GM12865 (cell line): ENCODE measurements at regions not wholly inside any gene's neighbourhood (a gene's known extent, or its start where the extent isn't known, plus 50 kb on each side); places are given as distances from the start of the nearest gene placed in this dataset.

Experiments used
- DNase-seq: peaks from one replicate; pipeline ENCODE4 v3.0.0; 2010; ENCODE audit warnings: low read depth
- H3K4me3 ChIP-seq: 2 replicates; pipeline ENCODE4 v1.5.1; 2011; ENCODE audit warnings: mild to moderate bottlenecking, low read depth, low read length, control low read depth
- CTCF ChIP-seq: IDR thresholded peaks from 2 replicates; pipeline ENCODE4 v1.5.1; 2011; ENCODE audit warnings: low read length, control low read depth, low read depth, inconsistent platforms; ENCODE audit not compliant: insufficient read depth; ENCODE audit errors: missing control alignments

DNA sequence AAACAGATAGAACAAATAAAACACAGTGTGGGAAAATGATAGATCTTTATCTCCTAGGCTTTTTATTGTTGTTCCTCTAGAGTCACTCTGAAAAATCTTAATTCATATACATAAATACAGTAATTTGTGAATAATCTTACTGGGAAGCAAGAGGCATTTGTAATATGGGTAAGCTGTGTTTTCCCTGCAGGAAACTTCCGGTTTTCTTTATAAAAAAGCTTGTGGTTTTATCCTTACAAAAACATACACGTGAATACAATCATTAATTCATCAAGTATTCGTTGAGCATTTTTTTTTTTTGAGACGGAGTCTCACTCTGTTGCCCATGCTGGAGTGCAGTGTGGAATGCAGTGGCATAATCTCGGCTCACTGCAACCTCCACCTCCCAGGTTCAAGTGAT, 1312.8 kb upstream of the ZEB2 start:
- DNase-seq: no peak
- H3K4me3 ChIP-seq: no peak overlapping the region
- no peak for TF ChIP-seq CTCF

DNA sequence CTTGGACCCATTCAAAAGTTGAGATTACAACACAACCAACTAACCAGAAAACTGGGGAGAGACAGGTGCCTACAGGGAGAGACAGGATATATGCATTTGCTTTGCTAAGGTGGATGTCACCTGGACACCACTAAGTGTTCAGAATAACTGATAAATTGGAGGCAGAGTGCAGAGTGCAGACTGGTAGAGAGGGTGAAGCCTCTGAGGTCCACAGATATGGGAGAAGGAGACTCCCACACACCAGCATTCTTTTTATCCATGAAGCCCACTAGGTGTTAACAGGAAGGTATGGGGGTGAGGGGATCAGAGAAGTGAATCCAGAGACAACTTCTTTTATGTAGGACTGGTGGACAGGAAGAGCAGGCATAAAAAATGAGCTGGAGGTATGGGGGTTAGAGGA, 1310.0 kb upstream of the ZEB2 start:
- no peak overlapping the region for H3K4me3 ChIP-seq
- no peak for TF ChIP-seq CTCF
- DNase-seq: no peak

- no peak overlapping the region for H3K4me3 ChIP-seq
- no peak for DNase-seq
- no peak for TF ChIP-seq CTCF
Observed at GRCh38 chr2:145827235-145827634, 1307.3 kb upstream of the ZEB2 start.

DNA sequence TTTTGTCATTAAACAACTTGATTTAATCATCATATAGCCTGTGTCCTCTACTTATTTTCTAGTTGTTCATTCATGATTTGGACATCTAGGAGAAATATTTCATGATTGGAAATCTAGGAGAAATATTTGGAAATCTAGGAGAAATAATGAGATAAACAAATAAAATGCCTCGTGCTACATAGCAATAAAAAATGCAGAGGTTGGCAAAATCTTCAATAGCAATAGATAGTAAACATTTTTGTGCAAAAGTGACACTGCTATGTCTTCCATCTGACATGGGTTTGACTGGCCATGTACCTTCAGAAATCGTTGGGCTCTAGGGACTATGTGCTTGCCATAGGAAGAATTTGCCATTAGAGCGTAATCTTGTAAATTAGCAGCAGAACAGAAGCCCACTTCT, 1304.5 kb upstream of the ZEB2 start:
- no peak for TF ChIP-seq CTCF

GRCh38 chr2:145822892-145823534, 1303.1 kb upstream of the ZEB2 start:
- no peak overlapping the region for H3K4me3 ChIP-seq
- no peak for TF ChIP-seq CTCF
- no peak for DNase-seq

More for the DNA sequence above, 1304.5 kb upstream of the ZEB2 start:
- no peak for DNase-seq
- H3K4me3 ChIP-seq: no peak overlapping the region

DNA sequence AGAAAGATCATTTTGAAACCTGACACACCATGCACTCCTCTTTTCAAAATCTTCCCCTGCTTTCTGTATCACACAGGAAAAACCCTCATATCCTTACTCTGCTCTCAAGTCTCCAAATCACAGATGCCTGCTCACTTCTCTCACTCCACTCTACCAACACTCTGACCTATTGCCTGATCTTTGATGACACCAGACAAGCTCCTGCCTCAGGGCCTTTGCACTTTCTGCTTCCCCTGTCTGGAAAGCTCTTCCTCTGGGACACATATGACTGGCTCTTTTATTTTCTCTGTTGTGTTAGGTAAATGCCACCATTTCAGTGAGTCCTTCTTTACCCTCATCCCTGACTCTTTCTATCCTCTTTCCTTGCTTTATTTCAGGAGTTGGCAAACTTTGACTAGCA, 1300.7 kb upstream of the ZEB2 start:
- no peak for DNase-seq
- no peak overlapping the region for H3K4me3 ChIP-seq
- TF ChIP-seq CTCF: no peak

GRCh38 chr2:145818890-145819504, 1299.1 kb upstream of the ZEB2 start:
- no peak for TF ChIP-seq CTCF
- no peak overlapping the region for H3K4me3 ChIP-seq
- DNase-seq: no peak
